OCI-LY1 (cell line): ENCODE measurements at regions not wholly inside any gene's neighbourhood (a gene's known extent, or its start where the extent isn't known, plus 50 kb on each side); places are given as distances from the start of the nearest gene placed in this dataset.

Experiments used
- H2AFZ ChIP-seq: fragments of 200-600 bp; sonication (generic), shearing (Covaris generic); 2 replicates; pipeline ENCODE4 v1.6.0; 2014; ENCODE audit warnings: antibody characterized with exemption, mild to moderate bottlenecking, low read length
- H3F3A ChIP-seq: fragments of 200-600 bp; sonication (generic), shearing (Covaris generic); 2 replicates; pipeline ENCODE4 v1.6.0; 2014; ENCODE audit warnings: mild to moderate bottlenecking, antibody characterized with exemption, low read length, moderate library complexity; ENCODE audit not compliant: insufficient read depth
- H3K27ac ChIP-seq: fragments of 200-600 bp; sonication (generic); 2 replicates; pipeline ENCODE4 v1.5.1; 2014; ENCODE audit warnings: low read length, mixed run types, mild to moderate bottlenecking, low read depth; ENCODE audit not compliant: poor library complexity, severe bottlenecking
- H3K27me3 ChIP-seq: fragments of 200-600 bp; sonication (generic); 2 replicates; pipeline ENCODE4 v1.6.0; 2014; ENCODE audit warnings: antibody characterized with exemption, mild to moderate bottlenecking, low read length, moderate library complexity; ENCODE audit not compliant: insufficient read depth
- H3K36me3 ChIP-seq: fragments of 200-600 bp; sonication (generic); 2 replicates; pipeline ENCODE4 v1.6.1; 2014; ENCODE audit warnings: mild to moderate bottlenecking, antibody characterized with exemption, low read length, moderate library complexity, mixed read lengths; ENCODE audit not compliant: insufficient read depth
- H3K4me1 ChIP-seq: fragments of 200-600 bp; sonication (generic); 2 replicates; pipeline ENCODE4 v1.5.1; 2014; ENCODE audit warnings: mild to moderate bottlenecking, low read length, moderate library complexity; ENCODE audit not compliant: insufficient read depth, severe bottlenecking
- H3K4me2 ChIP-seq: fragments of 200-600 bp; sonication (generic), shearing (Covaris generic); 2 replicates; pipeline ENCODE4 v1.6.1; 2014; ENCODE audit warnings: low read length
- H3K4me3 ChIP-seq: fragments of 200-600 bp; sonication (generic); 2 replicates; pipeline ENCODE4 v1.5.1; 2014; ENCODE audit warnings: low read length, low read depth, mild to moderate bottlenecking, mixed read lengths; ENCODE audit not compliant: poor library complexity, severe bottlenecking
- H3K79me2 ChIP-seq: fragments of 200-600 bp; shearing (Covaris generic); 2 replicates; pipeline ENCODE4 v1.6.1; 2016; ENCODE audit warnings: mixed run types, low read length, mixed read lengths; ENCODE audit not compliant: insufficient read depth
- H3K9ac ChIP-seq: fragments of 200-600 bp; sonication (generic), shearing (Covaris generic); 2 replicates; pipeline ENCODE4 v1.6.1; 2014; ENCODE audit warnings: mild to moderate bottlenecking, low read length, mixed read lengths
- H3K9me2 ChIP-seq: fragments of 200-600 bp; sonication (generic), shearing (Covaris generic); 2 replicates; pipeline ENCODE4 v1.6.1; 2014; ENCODE audit warnings: low read depth, mild to moderate bottlenecking, low read length, mixed read lengths
- H3K9me3 ChIP-seq: fragments of 200-600 bp; shearing (Covaris generic); 2 replicates; pipeline ENCODE4 v1.6.1; 2014; ENCODE audit warnings: low read length, mixed read lengths
- H4K20me1 ChIP-seq: fragments of 200-600 bp; sonication (generic), shearing (Covaris generic); 2 replicates; pipeline ENCODE4 v1.6.0; 2016; ENCODE audit warnings: mild to moderate bottlenecking, low read length; ENCODE audit not compliant: insufficient read depth
- CTCF ChIP-seq: fragments of 200-600 bp; sonication (generic), shearing (Covaris generic); IDR thresholded peaks from 2 replicates; pipeline ENCODE4 v1.5.1; 2017; ENCODE audit warnings: mild to moderate bottlenecking, antibody characterized with exemption, low read length, moderate library complexity, mixed read lengths
- EZH2 ChIP-seq: fragments of 200-600 bp; sonication (generic), shearing (Covaris generic); IDR thresholded peaks from 2 replicates; pipeline ENCODE4 v1.8.0; 2017; ENCODE audit warnings: borderline replicate concordance, mixed run types, mild to moderate bottlenecking, antibody characterized with exemption, low read length, moderate library complexity, mixed read lengths

DNA sequence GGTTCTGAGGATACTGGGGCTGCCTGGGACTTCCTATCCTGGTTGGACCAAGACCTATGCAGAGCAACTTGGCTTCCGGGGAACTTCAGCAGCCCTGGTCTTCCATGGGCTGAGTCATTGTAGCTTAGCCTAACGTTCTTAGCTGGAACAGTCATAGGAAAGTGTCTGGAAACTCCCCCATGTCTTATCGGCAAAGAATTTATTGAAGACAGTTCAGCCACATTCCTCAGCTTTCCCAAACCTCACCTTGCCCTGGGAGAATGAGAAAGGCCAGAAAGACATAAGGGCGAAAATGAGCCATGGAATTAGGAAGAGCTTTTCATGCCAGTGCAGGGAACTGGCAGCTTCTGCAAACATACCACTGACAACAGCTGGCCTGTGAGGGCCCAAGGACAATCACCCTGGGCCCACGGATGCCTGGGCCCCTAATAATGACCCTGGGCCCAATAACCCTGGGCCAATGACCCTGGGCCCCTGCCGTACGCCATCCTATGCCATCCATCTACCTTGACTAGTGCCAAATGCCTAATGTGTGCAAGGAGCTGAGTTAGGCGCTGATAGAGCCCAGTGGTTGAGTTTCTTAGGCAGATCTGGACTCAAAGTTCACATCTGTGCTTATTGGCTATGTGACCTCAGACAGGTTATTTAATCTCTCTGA, 114.4 kb upstream of the GADD45A start:
- Histone ChIP-seq H3K36me3 (no peaks in the 10 kb centered on the region), H4K20me1 (no peaks in the 10 kb centered on the region), H2AFZ (no peak overlapping the region), H3K4me2 (no peak overlapping the region), H3K9ac (no peak overlapping the region), H3K27me3 (no peaks in the 10 kb centered on the region), H3K9me3 (no peaks in the 10 kb centered on the region), H3K4me1 (peaks cover 10% of the 10 kb centered on the region), H3K4me3 (no peak overlapping the region), H3F3A (no peaks in the 10 kb centered on the region), H3K9me2 (no peaks in the 10 kb centered on the region), H3K27ac (no peak overlapping the region), H3K79me2 (no peaks in the 10 kb centered on the region)
- TF ChIP-seq CTCF (no peak), EZH2 (no peak)

- Histone ChIP-seq H3K27me3 (no peaks in the 10 kb centered on the region), H3K4me1 (peaks cover 10% of the 10 kb centered on the region), H4K20me1 (no peaks in the 10 kb centered on the region), H3K36me3 (no peaks in the 10 kb centered on the region), H3K9me2 (no peaks in the 10 kb centered on the region), H3K9ac (no peak overlapping the region), H3K9me3 (no peaks in the 10 kb centered on the region), H3K4me2 (no peak overlapping the region), H3K4me3 (no peak overlapping the region), H3F3A (no peaks in the 10 kb centered on the region), H2AFZ (no peak overlapping the region), H3K79me2 (no peaks in the 10 kb centered on the region), H3K27ac (no peak overlapping the region)
- no peak for TF ChIP-seq CTCF
- TF ChIP-seq EZH2 = no peak
Measured at GRCh38 chr1:67571406-67571805, 113.6 kb upstream of the GADD45A start.

GRCh38 chr1:67571901-67572593, 113.0 kb upstream of the GADD45A start:
- H3F3A ChIP-seq = no peaks in the 10 kb centered on the region
- H3K79me2 ChIP-seq = no peaks in the 10 kb centered on the region
- no peak overlapping the region for H3K4me2 ChIP-seq
- TF ChIP-seq EZH2 (no peak), CTCF (no peak)
- no peaks in the 10 kb centered on the region for H3K9me2 ChIP-seq
- peaks cover 10% of the 10 kb centered on the region for H3K4me1 ChIP-seq
- H2AFZ ChIP-seq = no peak overlapping the region
- no peak overlapping the region for H3K4me3 ChIP-seq
- no peaks in the 10 kb centered on the region for H3K36me3 ChIP-seq
- no peaks in the 10 kb centered on the region for H3K9me3 ChIP-seq
- H3K27me3 ChIP-seq = no peaks in the 10 kb centered on the region
- no peak overlapping the region for H3K27ac ChIP-seq
- H4K20me1 ChIP-seq = no peaks in the 10 kb centered on the region
- no peak overlapping the region for H3K9ac ChIP-seq
